Erythroblast (primary cell): ENCODE measurements at regions not wholly inside any gene's neighbourhood (a gene's known extent, or its start where the extent isn't known, plus 50 kb on each side); places are given as distances from the start of the nearest gene placed in this dataset.

Source experiments
- GATA1 ChIP-seq: IDR thresholded peaks from 2 replicates; pipeline ENCODE4 v1.6.1; 2011; ENCODE audit warnings: low read depth, mild to moderate bottlenecking, control low read depth, low read length, moderate library complexity
- POLR2A ChIP-seq: IDR thresholded peaks from 2 replicates; pipeline ENCODE4 v1.6.1; 2011; ENCODE audit warnings: mild to moderate bottlenecking, low read length

DNA sequence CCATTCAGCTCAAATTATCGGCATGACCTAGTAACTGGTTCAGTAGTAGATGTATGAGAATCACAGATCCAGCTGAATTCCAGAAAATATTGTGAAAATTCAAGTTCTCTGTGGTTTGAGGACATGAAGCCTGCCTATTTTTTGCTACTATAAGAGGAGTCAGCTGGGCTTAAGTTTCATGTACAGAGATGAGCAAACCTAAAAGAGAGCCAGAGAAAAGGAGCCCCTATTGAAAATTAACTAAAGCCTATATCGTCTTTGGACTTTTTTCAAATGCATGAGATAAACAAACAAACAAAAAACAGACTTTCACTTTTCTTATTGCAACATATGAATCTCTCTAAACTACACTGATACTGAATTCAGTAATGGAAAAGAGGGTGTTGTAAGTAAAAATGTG, 106.8 kb upstream of the SPRY2 start:
- TF ChIP-seq POLR2A (no peak), GATA1 (no peak)
